ENCODE measurements at regions not wholly inside any gene's neighbourhood (a gene's known extent, or its start where the extent isn't known, plus 50 kb on each side); places are given as distances from the start of the nearest gene placed in this dataset.
A peak's percentile ranks its signal among the peaks of the same experiment; 100 is the strongest.

- no peaks in the 10 kb centered on the region for H3K36me3 ChIP-seq
Observed at GRCh38 chr2:19022334-19022733, 336.1 kb downstream of the OSR1 start.

GRCh38 chr2:19021721-19022120 lies 336.7 kb downstream of the OSR1 start:
- Histone ChIP-seq H3K4me1 (peaks cover 0 to 16% (median 0%) of the 10 kb centered on the region in 9 donors), H3K9me3 (no peaks in the 10 kb centered on the region), H3K4me3 (no peak overlapping the region), H3K27ac (peak overlapping the region in 1 of 10 donors; percentile 39), H3K27me3 (no peaks in the 10 kb centered on the region), H3K36me3 (no peaks in the 10 kb centered on the region)
- intact Hi-C loops (cut with DNase I): no loop called here
- no peak for DNase-seq
- WGBS, 2 donors: 85 to 96% methylated on average over 5 of the region's 5 CpGs
- TF ChIP-seq CTCF (IDR thresholded peaks at IDR 0.05): no peak
- peak in 1 of 8 donors; percentile 29 for ATAC-seq

More at GRCh38 chr2:19022334-19022733, 336.1 kb downstream of the OSR1 start:
- Histone ChIP-seq H3K4me1 (peaks cover 0 to 16% (median 0%) of the 10 kb centered on the region in 9 donors), H3K9me3 (no peaks in the 10 kb centered on the region), H3K27me3 (no peaks in the 10 kb centered on the region), H3K4me3 (no peak overlapping the region), H3K27ac (no peak overlapping the region)
- ATAC-seq (no peak), DNase-seq (no peak)
- WGBS, 2 donors: 86 to 94% methylated on average over 5 of the region's 5 CpGs
- no peak for TF ChIP-seq CTCF (IDR thresholded peaks at IDR 0.05)
- intact Hi-C loops (cut with DNase I): no loop called here

GRCh38 chr2:19021100-19021476 lies 337.3 kb downstream of the OSR1 start:
- no peak for TF ChIP-seq CTCF (IDR thresholded peaks at IDR 0.05)
- intact Hi-C loops (cut with DNase I): no loop called here
- 52 to 58% methylated on average over 4 of the region's 4 CpGs for WGBS, 2 donors
- Histone ChIP-seq H3K9me3 (no peaks in the 10 kb centered on the region), H3K27ac (peak overlapping the region in 3 of 10 donors; percentile 20 to 39 (median 22)), H3K36me3 (no peaks in the 10 kb centered on the region), H3K27me3 (no peaks in the 10 kb centered on the region), H3K4me1 (peaks cover 0 to 16% (median 0%) of the 10 kb centered on the region in 9 donors), H3K4me3 (no peak overlapping the region)
- DNase-seq (no peak), ATAC-seq (peak in 6 of 8 donors; percentile 69 to 92 (median 85))

GRCh38 chr2:19020144-19021099 lies 338.0 kb downstream of the OSR1 start:
- Histone ChIP-seq H3K9me3 (peaks cover 0 to 5% (median 0%) of the 10 kb centered on the region in 11 donors), H3K27me3 (no peaks in the 10 kb centered on the region), H3K36me3 (no peaks in the 10 kb centered on the region), H3K4me1 (peaks cover 0 to 16% (median 0%) of the 10 kb centered on the region in 9 donors), H3K4me3 (no peak overlapping the region), H3K27ac (peak overlapping the region in 3 of 10 donors; percentile 20 to 39 (median 22))
- ATAC-seq (peak in 1 of 8 donors; percentile 41), DNase-seq (no peak)
- 88 to 92% methylated on average over 11 of the region's 11 CpGs for WGBS, 2 donors
- TF ChIP-seq CTCF (IDR thresholded peaks at IDR 0.05): no peak
- intact Hi-C loops (cut with DNase I): no loop called here

Data from heart right ventricle (tissue), 16 donors.